B cell (primary cell): ENCODE measurements at regions not wholly inside any gene's neighbourhood (a gene's known extent, or its start where the extent isn't known, plus 50 kb on each side); places are given as distances from the start of the nearest gene placed in this dataset.
A peak's percentile ranks its signal among the peaks of the same experiment; 100 is the strongest.

ENCODE experiments used
- ATAC-seq: fragments of 200-7000 bp; cut with Tn5 transposase; one replicate; pipeline ENCODE4 v1.10.0; 2021; ENCODE audit warnings: low read depth, mild to moderate bottlenecking, moderate number of reproducible peaks, moderate library complexity
- CTCF ChIA-PET: fragments of 350-600 bp; sonication (Branson Sonifier 250); formaldehyde crosslinking; loops from one replicate; lab custom pipeline; 2021; ENCODE audit warnings: antibody characterized with exemption, inconsistent platforms; lab: Charles Lee
- POLR2A ChIA-PET: fragments of 350-600 bp; sonication (Branson Sonifier 250); formaldehyde crosslinking; loops from one replicate; lab custom pipeline; 2021; ENCODE audit warnings: antibody characterized with exemption; lab: Charles Lee
- DNase-seq: peaks from one replicate; pipeline ENCODE4 v3.0.0; 2013
- H2AFZ ChIP-seq: 2 replicates; pipeline ENCODE4 v1.6.1; 2012; ENCODE audit warnings: mild to moderate bottlenecking, low read depth, low read length; ENCODE audit not compliant: insufficient read depth, poor library complexity, severe bottlenecking
- H3K27ac ChIP-seq, 2 donors: 1 replicate in 1 of 2; 2 replicates in 1 of 2; pipeline ENCODE4 v1.5.1; 2012 to 2013; ENCODE audit warnings: low read length in 2 of 2, mild to moderate bottlenecking in 2 of 2, moderate library complexity in 1 of 2
- H3K27me3 ChIP-seq, 4 experiments: fragments of 200-600 bp in 1 of 4; sonication (generic) in 1 of 4; replicated peaks in 1 of 4; 1 replicate in 2 of 4; 2 replicates in 2 of 4; pipeline versions ENCODE4 v1.6.1 to v1.7.0; 2013 to 2016; ENCODE audit warnings: low read length in 3 of 4, mild to moderate bottlenecking in 2 of 4, mixed read lengths in 1 of 4, moderate library complexity in 1 of 4; ENCODE audit not compliant: insufficient read depth in 4 of 4, control insufficient read depth in 3 of 4; ENCODE audit errors: control extremely low read depth in 1 of 4
- H3K36me3 ChIP-seq, 2 experiments: replicated peaks in 1 of 2; 1 replicate in 1 of 2; 2 replicates in 1 of 2; pipeline versions ENCODE4 v1.6.1 to v1.7.1; 2013; ENCODE audit warnings: low read length in 1 of 2; ENCODE audit not compliant: insufficient read depth in 2 of 2, control insufficient read depth in 1 of 2; ENCODE audit errors: control extremely low read depth in 1 of 2, extremely low read depth in 1 of 2
- H3K4me1 ChIP-seq, 2 donors: fragments of 200-600 bp in 1 of 2; sonication (generic) in 1 of 2; 1 replicate in 1 of 2; 2 replicates in 1 of 2; pipeline versions ENCODE4 v1.5.1 to v1.6.1; 2013 to 2017; ENCODE audit warnings: low read length in 2 of 2; ENCODE audit not compliant: control insufficient read depth in 2 of 2, insufficient read depth in 2 of 2
- H3K4me2 ChIP-seq: replicated peaks from 2 replicates; pipeline ENCODE3; 2012; ENCODE audit warnings: mild to moderate bottlenecking, low read depth, low read length; ENCODE audit not compliant: poor library complexity, severe bottlenecking
- H3K4me3 ChIP-seq, 5 experiments: fragments of 200-600 bp in 1 of 5; sonication (generic) in 1 of 5; 1 replicate in 3 of 5; 2 replicates in 2 of 5; pipeline versions ENCODE4 v1.5.1 to v1.7.0; 2011 to 2016; ENCODE audit warnings: low read length in 4 of 5, mild to moderate bottlenecking in 4 of 5, low read depth in 2 of 5, control low read depth in 1 of 5, moderate library complexity in 1 of 5; ENCODE audit not compliant: insufficient read depth in 1 of 5; ENCODE audit errors: control extremely low read depth in 1 of 5, extremely low read depth in 1 of 5
- H3K79me2 ChIP-seq: fragments of 200-600 bp; sonication (generic); one replicate; pipeline ENCODE4 v1.6.0; 2016; ENCODE audit warnings: low read length; ENCODE audit not compliant: control insufficient read depth, insufficient read depth
- H3K9ac ChIP-seq: fragments of 200-600 bp; sonication (generic); 2 replicates; pipeline ENCODE4 v1.6.1; 2017; ENCODE audit warnings: mild to moderate bottlenecking, low read length, moderate library complexity
- H3K9me3 ChIP-seq, 3 donors: one replicate each; pipeline versions ENCODE4 v1.6.1 to v1.7.1; 2013; ENCODE audit warnings: low read length in 2 of 3; ENCODE audit not compliant: control insufficient read depth in 2 of 3, insufficient read depth in 1 of 3; ENCODE audit errors: control extremely low read depth in 1 of 3
- H4K20me1 ChIP-seq: 2 replicates; pipeline ENCODE4 v1.6.0; 2012; ENCODE audit warnings: mild to moderate bottlenecking, low read length; ENCODE audit not compliant: insufficient read depth, control insufficient read depth, poor library complexity, severe bottlenecking
- H3K27ac Mint-ChIP-seq: one replicate; pipeline ENCODE4 v1.8.0; 2021; ENCODE audit warnings: mixed read lengths
- H3K27me3 Mint-ChIP-seq: one replicate; pipeline ENCODE4 v1.8.0; 2021; ENCODE audit warnings: mixed read lengths
- H3K4me1 Mint-ChIP-seq: one replicate; pipeline ENCODE4 v1.8.0; 2021; ENCODE audit warnings: mixed read lengths
- H3K4me3 Mint-ChIP-seq: one replicate; pipeline ENCODE4 v1.8.0; 2021; ENCODE audit warnings: mixed read lengths
- H3K9me3 Mint-ChIP-seq: one replicate; pipeline ENCODE4 v1.8.0; 2022; ENCODE audit warnings: mixed read lengths; ENCODE audit not compliant: insufficient read depth
- EZH2 ChIP-seq: IDR thresholded peaks from 2 replicates; pipeline ENCODE4 v1.6.1; 2012; ENCODE audit warnings: borderline replicate concordance, low read depth, mild to moderate bottlenecking, moderate library complexity, low read length; ENCODE audit not compliant: insufficient read depth, poor library complexity, severe bottlenecking
- WGBS: methylation state at CpG from one replicate; pipeline ENCODE4 v1.1.5; 2013; ENCODE audit warnings: missing lambda C conversion rate; ENCODE audit not compliant: insufficient coverage; 5-methylcytosine and 5-hydroxymethylcytosine counted together
- intact Hi-C: fragments of 100-400 bp; cut with micrococcal nuclease; formaldehyde crosslinking; loops from one replicate; pipeline ENCODE4 v1.10.0; 2022
- TF ChIP-seq, protein P1 (sequence below): fragments of 200-600 bp; IDR thresholded peaks from one replicate; pipeline ENCODE4 v1.8.0; 2022; ENCODE audit warnings: antibody characterized with exemption, mild to moderate bottlenecking

DNA sequence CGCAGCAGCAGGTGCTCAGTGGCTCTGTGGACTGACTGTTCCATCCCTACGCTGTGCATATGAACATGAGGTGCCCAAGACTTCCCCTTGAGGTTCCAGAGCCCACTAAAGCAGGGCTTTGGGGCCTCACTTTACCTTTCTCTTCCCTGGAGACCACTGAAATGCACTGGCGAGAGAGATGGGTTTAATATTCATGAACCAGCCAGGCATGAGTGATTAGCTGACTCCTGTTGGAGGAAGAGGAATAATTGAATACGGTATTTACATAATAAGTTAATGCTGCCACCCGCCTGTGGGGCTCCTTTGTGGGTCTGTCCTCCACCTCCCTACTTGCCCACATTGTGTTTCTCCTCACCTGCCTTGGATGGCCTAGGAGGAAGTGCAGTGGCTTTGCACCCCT, 263.4 kb downstream of the TLE3 start:
- Mint-ChIP-seq H3K9me3 (no peaks in the 10 kb centered on the region), H3K4me1 (no peaks in the 10 kb centered on the region), H3K27me3 (peaks cover 38% of the 10 kb centered on the region), H3K4me3 (no peak overlapping the region), H3K27ac (no peak overlapping the region)
- ChIA-PET CTCF (no interaction called here), POLR2A (no interaction called here)
- 74% methylated on average over 2 of the region's 5 CpGs for WGBS
- no peak for ATAC-seq
- Histone ChIP-seq H3K27me3 (peaks cover 0 to 6% (median 0%) of the 10 kb centered on the region in 4 experiments), H3K9ac (no peak overlapping the region), H3K4me3 (no peak overlapping the region), H3K79me2 (no peaks in the 10 kb centered on the region), H4K20me1 (no peaks in the 10 kb centered on the region), H3K36me3 (no peaks in the 10 kb centered on the region), H2AFZ (no peak overlapping the region), H3K4me2 (no peak overlapping the region), H3K9me3 (no peaks in the 10 kb centered on the region), H3K4me1 (no peaks in the 10 kb centered on the region), H3K27ac (no peak overlapping the region)
- intact Hi-C loops = no loop called here
- TF ChIP-seq EZH2 = no peak
- TF ChIP-seq, protein P1, sequence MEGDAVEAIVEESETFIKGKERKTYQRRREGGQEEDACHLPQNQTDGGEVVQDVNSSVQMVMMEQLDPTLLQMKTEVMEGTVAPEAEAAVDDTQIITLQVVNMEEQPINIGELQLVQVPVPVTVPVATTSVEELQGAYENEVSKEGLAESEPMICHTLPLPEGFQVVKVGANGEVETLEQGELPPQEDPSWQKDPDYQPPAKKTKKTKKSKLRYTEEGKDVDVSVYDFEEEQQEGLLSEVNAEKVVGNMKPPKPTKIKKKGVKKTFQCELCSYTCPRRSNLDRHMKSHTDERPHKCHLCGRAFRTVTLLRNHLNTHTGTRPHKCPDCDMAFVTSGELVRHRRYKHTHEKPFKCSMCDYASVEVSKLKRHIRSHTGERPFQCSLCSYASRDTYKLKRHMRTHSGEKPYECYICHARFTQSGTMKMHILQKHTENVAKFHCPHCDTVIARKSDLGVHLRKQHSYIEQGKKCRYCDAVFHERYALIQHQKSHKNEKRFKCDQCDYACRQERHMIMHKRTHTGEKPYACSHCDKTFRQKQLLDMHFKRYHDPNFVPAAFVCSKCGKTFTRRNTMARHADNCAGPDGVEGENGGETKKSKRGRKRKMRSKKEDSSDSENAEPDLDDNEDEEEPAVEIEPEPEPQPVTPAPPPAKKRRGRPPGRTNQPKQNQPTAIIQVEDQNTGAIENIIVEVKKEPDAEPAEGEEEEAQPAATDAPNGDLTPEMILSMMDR = no peak
- DNase-seq = no peak

DNA sequence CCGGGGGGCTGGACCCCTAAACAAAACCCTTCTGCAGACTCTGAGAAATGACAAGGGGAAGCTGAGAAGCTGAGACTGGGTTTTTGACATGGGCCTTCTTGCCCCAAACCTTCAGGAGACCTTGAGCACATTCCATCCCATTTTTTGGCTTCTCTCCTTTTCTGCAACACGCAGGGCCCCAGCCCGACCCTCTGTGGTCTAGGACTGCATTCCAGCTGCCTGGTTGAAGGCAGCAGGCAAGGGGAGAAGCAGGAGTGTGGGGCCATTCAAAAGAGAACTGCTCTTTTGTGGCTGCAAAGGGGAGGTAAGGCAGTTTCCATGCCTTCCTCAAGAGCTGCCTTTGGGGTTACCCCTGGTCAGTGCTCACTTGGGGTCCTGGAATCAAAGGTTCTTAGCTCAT, 263.0 kb downstream of the TLE3 start:
- WGBS = no CpG with 5 or more reads among the region's 3 CpGs
- CTCF ChIA-PET = no interaction called here

More for the DNA sequence above, 263.0 kb downstream of the TLE3 start:
- Mint-ChIP-seq H3K27me3 (peaks cover 33% of the 10 kb centered on the region), H3K27ac (peak overlapping the region; percentile 56), H3K9me3 (no peaks in the 10 kb centered on the region), H3K4me1 (no peaks in the 10 kb centered on the region), H3K4me3 (no peak overlapping the region)
- H3K79me2 ChIP-seq = no peaks in the 10 kb centered on the region
- ATAC-seq (no peak), DNase-seq (no peak)
- no peak overlapping the region for H3K4me2 ChIP-seq
- TF ChIP-seq EZH2 = no peak
- TF ChIP-seq, protein P1 = no peak
- H3K9me3 ChIP-seq = no peaks in the 10 kb centered on the region
- H3K27me3 ChIP-seq = peaks cover 0 to 6% (median 0%) of the 10 kb centered on the region in 4 experiments
- no peak overlapping the region for H3K27ac ChIP-seq
- no peaks in the 10 kb centered on the region for H3K36me3 ChIP-seq
- POLR2A ChIA-PET = no interaction called here
- H3K9ac ChIP-seq = no peak overlapping the region
- no peak overlapping the region for H3K4me3 ChIP-seq
- no peaks in the 10 kb centered on the region for H3K4me1 ChIP-seq
- no peak overlapping the region for H2AFZ ChIP-seq
- intact Hi-C loops = no loop called here
- no peaks in the 10 kb centered on the region for H4K20me1 ChIP-seq
